ENCODE measurements at regions not wholly inside any gene's neighbourhood (a gene's known extent, or its start where the extent isn't known, plus 50 kb on each side); places are given as distances from the start of the nearest gene placed in this dataset.
"Not testable (repeated sequence)": the region's sequence is repeated elsewhere in the genome, so short reads cannot be mapped to it uniquely, and the experiment has no call there.

DNA sequence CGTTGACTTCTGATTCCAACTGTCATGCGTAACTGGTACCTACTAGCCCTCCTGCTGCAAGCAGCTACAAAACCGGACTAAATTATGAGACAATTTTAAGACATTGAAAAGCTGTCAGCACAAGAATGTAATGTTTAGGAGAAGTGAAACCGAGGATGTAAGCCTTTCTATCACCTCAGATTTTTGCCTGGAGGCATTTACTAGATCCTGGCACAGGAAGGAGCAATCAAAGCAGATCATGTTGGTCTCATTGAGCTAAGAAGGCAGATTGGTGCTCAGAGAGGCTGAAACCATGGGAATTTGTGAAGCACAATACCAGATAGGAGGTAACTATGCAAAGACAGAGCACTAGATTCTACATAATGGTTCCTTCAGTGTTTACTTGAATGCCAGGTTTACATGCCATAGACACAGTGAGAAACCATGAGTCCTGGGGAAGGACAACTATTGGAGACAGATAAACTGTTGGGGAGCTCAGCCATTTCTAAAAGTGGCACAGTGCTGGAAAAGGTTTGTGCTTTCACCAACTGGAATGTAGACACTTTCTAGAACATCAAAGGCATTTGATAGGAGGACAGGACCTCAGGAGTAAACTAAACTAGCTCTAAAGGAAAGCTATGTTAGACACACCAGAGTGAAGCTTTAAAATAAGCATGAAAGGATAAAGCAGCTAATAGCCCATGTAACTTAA is 179.4 kb downstream of the LYPLAL1 start:
- no peak for DNase-seq (ENCODE audit: low read depth)

GRCh38 chr1:219350172-219350931 is 176.7 kb downstream of the LYPLAL1 start:
- DNase-seq (ENCODE audit: low read depth): no peak

DNA sequence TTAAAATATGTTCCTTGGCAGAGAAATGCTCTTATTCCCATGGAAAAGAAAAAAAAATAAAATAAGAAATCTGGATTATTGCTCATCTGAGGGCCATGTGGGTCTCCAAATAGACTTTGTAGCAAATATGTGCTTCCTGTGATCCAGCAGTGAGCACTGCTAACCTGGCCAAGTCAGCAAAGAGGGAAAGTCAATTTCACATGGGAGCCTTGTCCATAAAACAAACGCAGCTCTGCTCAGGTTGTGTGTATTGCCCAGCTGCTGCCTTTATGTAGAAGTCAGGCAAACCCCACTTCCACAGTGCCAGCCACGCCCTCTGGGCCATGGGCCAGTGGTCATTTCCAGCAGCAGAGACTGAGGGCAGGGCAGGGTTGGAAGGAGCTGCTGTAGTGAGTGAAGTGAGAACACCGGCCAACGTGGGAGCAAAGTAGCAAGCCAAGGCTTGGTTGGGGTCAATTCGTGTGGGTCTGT is 174.3 kb downstream of the LYPLAL1 start:
- no peak for DNase-seq (ENCODE audit: low read depth)

DNA sequence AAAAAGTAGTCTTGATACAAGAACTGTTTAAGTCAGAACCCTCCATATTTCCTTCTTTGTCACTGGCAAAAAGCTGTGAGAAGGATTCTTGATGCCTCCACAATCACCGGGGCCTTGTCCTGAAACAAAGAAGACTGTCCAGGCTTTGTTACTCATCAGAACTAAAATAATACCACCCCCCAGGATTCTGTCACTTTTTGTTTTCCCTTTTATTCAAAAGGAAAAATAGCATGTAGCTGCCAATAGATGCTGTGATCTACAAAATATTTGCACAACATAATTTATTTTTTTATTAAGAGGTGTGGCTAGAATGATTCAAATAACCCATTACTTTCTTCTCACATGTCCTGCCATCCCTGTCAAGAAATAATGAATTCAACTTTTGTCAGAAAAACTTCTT is 173.7 kb downstream of the LYPLAL1 start:
- DNase-seq (ENCODE audit: low read depth): no peak

GRCh38 chr1:219345953-219346352 is 172.3 kb downstream of the LYPLAL1 start:
- no peak for DNase-seq (ENCODE audit: low read depth)

DNA sequence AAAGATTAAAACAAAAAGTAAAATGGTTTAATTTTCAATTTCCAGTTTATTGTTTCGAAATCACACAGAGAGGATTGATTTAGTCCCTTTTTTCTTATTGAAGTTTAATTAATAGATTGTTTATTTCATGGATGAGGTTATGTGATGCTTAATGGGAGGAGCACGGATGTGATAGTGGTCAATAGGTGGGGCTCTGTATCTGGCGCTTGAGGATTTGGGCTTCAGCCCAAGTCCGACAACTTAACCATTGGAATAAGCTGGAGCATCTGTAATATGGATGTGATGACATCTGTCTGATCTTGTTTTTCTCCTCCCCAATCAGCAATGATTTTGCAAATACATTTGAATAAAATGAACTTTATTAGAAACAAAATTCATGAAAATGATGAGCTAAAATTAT is 169.2 kb downstream of the LYPLAL1 start:
- DNase-seq (ENCODE audit: low read depth): no peak

- no peak for DNase-seq (ENCODE audit: low read depth)
These were observed 167.1 kb downstream of the LYPLAL1 start for GRCh38 chr1:219340796-219341195.

DNA sequence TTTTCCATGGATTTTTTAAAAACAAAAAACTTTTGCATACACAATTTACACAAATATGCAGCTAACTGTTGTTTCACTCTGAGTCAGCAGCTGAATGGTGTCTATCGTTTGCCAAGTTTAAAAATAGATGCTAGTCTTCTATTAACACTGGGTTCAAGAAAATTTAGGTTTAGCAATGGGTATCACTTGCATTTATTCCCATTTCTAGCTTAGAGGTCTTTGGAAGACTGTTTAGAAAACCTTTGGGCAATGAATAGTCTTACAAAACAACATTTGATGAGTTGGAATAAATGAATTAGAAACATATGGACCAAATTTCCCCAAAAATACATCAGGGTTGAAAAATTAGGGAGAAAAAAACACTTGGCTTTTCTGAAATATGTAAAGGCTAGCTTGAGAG is 165.8 kb downstream of the LYPLAL1 start:
- DNase-seq (ENCODE audit: low read depth): no peak

DNA sequence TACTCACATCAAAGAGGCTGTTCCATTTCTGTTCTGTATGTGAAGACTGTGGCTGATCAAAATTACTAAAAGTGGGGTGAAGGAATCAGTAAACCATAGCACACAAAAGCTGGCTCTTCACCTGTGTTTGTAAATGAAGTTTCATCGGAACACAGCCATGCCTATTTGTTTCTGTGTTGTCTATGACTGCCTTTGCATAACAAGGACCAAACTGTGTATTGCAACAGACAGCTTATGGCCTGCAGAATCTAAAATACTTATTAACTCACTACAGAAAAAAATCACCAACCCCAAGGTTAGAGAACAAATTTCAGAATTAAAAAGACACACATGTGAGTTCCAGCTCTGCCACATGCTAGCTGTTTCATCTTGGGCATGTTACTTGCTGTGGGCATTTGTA is 163.9 kb downstream of the LYPLAL1 start:
- no peak for DNase-seq (ENCODE audit: low read depth)

DNA sequence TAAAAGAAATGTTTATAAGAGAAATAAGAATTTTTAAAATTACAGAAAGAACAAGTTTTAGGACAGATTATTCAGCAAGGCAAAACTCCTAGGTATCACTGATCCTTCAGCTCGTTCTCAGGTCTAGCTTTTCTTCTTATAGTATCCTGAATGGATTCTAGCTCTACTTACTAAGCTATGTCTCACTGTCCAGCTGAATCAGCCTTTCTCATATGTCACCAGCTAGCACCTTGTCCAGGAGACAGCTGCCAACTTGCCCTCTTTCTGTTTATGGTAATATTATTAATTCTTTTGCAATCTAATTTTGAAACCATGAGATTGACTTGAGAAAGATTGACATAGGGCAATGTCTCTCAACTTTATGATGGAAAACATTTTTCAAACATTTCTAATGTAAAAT is 159.9 kb downstream of the LYPLAL1 start:
- DNase-seq (ENCODE audit: low read depth): no peak

DNA sequence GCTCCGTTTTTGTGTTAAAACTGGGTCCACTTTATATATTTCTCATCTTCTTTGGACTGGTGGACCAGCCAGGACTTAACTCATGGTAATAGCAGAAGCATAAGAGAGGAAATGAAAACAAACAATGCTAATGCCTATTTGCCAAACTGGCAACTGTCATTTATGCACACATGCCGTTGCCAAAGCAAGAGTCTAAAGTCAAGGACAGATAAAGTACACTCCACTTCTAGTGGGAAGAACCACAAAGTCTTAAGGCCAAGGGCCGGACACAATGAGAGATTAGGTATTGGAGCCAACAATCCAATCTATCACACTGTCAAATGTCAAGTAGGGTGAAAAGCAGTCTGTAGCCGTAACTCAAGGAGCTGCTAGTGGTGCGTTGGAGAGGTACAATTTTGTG is 157.7 kb downstream of the LYPLAL1 start:
- DNase-seq (ENCODE audit: low read depth): no peak

DNA sequence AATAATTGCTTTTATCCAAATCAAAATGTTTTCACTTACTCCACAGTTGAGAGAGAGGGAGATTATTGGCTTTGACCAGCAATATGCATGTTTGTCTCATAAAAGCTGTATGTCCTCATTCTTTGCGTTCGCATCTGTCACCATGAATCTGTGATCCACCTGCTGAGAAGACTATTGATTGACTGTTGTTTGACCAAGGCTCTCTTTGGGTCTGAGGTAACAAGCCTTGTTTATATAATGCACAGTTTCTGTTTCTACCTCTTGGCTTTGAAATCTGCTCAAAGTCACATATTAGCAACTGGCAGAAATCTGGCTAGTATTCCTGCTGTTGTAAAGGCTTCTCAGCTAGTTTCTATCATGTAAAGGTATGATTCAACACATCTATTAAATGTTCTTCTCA is 157.0 kb downstream of the LYPLAL1 start:
- no peak for DNase-seq (ENCODE audit: low read depth)

DNA sequence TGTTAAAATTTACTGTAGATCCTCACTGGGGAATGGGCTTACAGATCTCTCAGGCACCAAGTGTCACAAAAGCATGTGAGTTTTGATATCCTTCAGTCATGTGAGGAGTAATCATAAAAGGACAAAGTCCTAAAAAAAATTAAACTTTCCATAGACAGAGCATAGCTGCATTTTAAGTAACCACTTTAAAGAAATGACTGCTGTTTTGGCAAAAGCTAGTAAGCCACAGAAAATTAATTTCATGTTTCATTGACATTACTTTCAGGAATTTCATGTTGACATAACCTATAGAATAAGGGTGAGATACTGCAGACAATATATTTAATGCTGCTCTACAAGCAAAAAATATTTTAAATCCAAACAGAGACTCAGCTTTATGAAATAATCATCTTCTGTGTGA is 156.3 kb downstream of the LYPLAL1 start:
- DNase-seq (ENCODE audit: low read depth): no peak

GRCh38 chr1:219329578-219329977 is 155.9 kb downstream of the LYPLAL1 start:
- no peak for DNase-seq (ENCODE audit: low read depth)

GRCh38 chr1:219326843-219327242 is 153.2 kb downstream of the LYPLAL1 start:
- no peak for DNase-seq (ENCODE audit: low read depth)

- no peak for DNase-seq (ENCODE audit: low read depth)
These were observed 151.7 kb downstream of the LYPLAL1 start for GRCh38 chr1:219325368-219325742.

- DNase-seq (ENCODE audit: low read depth): no peak
These were observed 151.1 kb downstream of the LYPLAL1 start for GRCh38 chr1:219324629-219325367.

GRCh38 chr1:219324171-219324570 is 150.5 kb downstream of the LYPLAL1 start:
- DNase-seq (ENCODE audit: low read depth): no peak

GRCh38 chr1:219323426-219323825 is 149.7 kb downstream of the LYPLAL1 start:
- DNase-seq (ENCODE audit: low read depth): no peak

GRCh38 chr1:219322766-219323165 is 149.1 kb downstream of the LYPLAL1 start:
- DNase-seq (ENCODE audit: low read depth): no peak

DNA sequence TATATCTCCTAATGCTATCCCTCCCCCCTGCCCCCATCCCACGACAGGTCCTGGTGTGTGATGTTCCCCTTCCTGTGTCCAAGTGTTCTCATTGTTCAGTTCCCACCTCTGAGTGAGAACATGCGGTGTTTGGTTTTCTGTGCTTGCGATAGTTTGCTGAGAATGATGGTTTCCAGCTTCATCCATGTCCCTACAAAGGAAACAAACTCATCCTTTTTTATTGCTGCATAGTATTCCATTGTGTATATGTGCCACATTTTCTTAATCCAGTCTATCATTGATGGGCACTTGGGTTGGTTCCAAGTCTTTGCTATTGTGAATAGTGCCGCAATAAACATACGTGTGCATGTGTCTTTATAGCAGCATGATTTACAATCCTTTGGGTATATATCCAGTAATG is 146.9 kb downstream of the LYPLAL1 start:
- DNase-seq (ENCODE audit: low read depth): not testable (repeated sequence)

GRCh38 chr1:219318826-219319225 is 145.1 kb downstream of the LYPLAL1 start:
- no peak for DNase-seq (ENCODE audit: low read depth)

DNA sequence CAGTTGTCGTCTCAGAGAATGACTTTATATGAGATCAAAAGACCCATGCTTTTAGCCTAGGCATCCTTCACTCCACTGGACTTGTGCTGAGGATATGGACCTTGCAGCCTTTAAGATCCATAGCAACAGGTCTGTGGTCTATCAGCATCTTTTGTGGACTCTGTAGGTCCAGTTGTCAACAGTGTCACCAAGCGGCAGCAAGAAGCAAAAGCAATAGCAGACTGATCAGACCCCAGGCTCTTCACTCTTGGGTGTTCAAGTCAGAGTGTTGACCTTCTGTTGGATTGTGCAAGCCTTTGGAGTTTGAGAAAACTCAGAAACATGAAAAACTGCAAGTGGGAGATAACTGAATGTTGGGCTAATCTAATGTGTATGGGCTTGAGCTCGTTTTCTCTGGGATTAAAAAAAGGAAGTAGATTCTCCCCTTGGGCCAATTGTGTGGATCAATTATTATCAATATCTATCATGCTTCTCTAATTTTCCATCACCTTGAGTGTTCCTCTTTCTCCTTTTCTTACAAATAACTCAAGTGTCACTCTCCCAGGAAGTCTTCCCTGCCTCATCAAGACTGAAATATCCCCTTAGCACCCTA is 144.2 kb downstream of the LYPLAL1 start:
- no peak for DNase-seq (ENCODE audit: low read depth)
